GM20000 (cell line): ENCODE measurements at regions not wholly inside any gene's neighbourhood (a gene's known extent, or its start where the extent isn't known, plus 50 kb on each side); places are given as distances from the start of the nearest gene placed in this dataset.

Source experiments
- DNase-seq: peaks from one replicate; pipeline ENCODE4 v3.0.0; 2012; ENCODE audit warnings: low spot score
- CTCF ChIP-seq: IDR thresholded peaks from 2 replicates; pipeline ENCODE4 v1.5.1; 2012; ENCODE audit warnings: mild to moderate bottlenecking, control low read depth; ENCODE audit errors: extremely low read depth, missing control alignments

GRCh38 chr12:43288671-43289425, 263.2 kb downstream of the ADAMTS20 start:
- DNase-seq = no peak
- TF ChIP-seq CTCF = no peak

DNA sequence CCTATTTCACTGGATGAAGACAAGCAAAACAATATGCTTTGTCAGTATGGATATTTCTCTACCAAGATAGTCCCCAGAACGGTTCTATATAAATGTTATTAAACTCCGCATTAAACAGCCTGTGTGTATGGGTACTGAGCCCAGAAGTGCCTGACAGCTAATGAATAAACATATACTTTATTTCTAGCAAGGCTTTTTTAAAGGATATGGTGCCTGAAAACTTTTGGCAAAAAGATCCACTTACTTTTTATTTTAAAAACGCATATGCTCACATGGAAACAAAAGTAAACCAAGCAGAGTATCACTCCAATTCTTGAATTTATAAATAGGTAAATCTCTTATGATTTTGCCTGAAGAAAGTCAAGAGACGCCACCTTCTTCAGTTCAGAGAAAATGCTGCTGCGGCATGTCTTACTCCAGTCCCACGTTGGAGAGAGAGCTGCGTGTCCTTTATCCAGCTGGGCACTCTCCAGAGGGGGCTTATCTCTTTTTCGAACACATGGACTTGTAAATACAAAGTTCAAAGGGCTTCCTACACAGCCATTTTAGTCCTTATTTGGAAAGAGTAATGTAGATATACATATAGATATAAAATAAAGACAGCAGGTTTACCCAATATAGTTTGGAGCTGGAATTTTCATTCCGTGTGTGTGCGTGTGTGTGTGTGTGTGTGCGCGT, 264.2 kb downstream of the ADAMTS20 start:
- TF ChIP-seq CTCF = no peak
- no peak for DNase-seq

GRCh38 chr12:43286986-43287385, 265.0 kb downstream of the ADAMTS20 start:
- no peak for TF ChIP-seq CTCF
- no peak for DNase-seq

GRCh38 chr12:43285159-43285598, 266.8 kb downstream of the ADAMTS20 start:
- no peak for TF ChIP-seq CTCF
- DNase-seq = no peak

DNA sequence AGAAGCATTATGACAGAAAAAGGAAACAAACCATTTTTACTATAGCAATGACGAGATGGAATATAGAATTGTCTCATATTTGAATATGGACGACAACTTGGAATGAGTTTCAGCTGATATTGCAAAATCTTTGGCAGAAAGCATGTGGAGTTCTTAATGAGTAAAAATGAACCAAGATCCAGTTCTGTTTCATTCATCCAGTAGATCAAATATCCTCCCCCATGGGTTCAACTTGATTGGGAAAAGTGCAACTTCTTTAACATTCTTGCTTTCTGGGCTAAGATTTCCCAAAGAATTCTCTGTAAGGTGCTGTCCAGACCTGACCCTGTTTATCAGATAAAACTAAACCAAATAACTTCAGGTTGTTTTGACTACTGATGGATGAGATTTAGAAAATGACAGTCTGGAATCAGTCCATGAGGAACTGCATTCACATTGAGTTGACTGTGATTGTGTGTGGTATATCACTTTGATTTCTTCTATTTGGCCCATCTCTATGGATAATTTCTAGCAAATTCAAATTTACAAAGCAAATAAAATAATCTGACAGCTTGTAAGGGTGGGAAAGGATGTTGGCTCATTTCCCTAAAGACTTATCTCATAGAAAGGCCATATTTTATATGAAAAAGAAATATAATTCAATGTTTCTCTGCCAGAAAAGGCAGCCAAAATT, 267.4 kb downstream of the ADAMTS20 start:
- no peak for DNase-seq
- TF ChIP-seq CTCF = no peak

DNA sequence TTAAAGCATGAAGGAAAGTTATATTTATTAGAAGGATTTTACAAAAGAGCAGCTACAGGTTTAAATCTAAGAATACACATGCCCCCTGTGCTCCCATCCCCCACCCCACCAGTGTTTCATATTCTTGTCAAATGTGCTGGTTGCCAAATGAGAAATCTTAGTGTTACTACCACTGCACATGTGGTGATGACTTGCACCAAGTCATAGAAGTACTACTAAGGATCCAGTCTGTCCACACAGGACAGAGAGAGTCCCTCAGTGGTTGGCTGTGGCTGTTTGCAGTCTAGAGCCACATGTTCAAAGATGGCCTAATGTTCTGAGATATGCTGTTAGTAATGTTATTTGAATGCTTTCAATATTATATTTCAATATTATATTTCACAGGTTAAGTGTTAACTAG, 268.8 kb downstream of the ADAMTS20 start:
- TF ChIP-seq CTCF = no peak
- DNase-seq = no peak

GRCh38 chr12:43282106-43282505, 269.9 kb downstream of the ADAMTS20 start:
- no peak for DNase-seq
- TF ChIP-seq CTCF = no peak
